Right atrium auricular region (tissue), 2 donors: ENCODE measurements at regions not wholly inside any gene's neighbourhood (a gene's known extent, or its start where the extent isn't known, plus 50 kb on each side); places are given as distances from the start of the nearest gene placed in this dataset.
"Not testable (repeated sequence)": the region's sequence is repeated elsewhere in the genome, so short reads cannot be mapped to it uniquely, and the experiment has no call there.

Experiments
- DNase-seq: peaks from one replicate; pipeline ENCODE4 v3.0.0-alpha.2; 2019; ENCODE audit warnings: low spot score
- H3K27ac ChIP-seq, 2 donors: fragments of 200-600 bp; sonication (generic); 1 replicate in 1 of 2; 2 replicates in 1 of 2; pipeline ENCODE4 v1.5.1; 2016 to 2019
- H3K27me3 ChIP-seq, 2 donors: fragments of 200-600 bp; sonication (generic); one replicate each; pipeline versions ENCODE4 v1.5.1 to v1.6.0; 2017 to 2019
- H3K36me3 ChIP-seq: fragments of 200-600 bp; sonication (generic); one replicate; pipeline ENCODE4 v1.5.1; 2016
- H3K4me1 ChIP-seq, 2 donors: fragments of 200-600 bp; sonication (generic); one replicate each; pipeline versions ENCODE4 v1.5.1 to v1.6.0; 2017 to 2019
- H3K4me3 ChIP-seq, 2 donors: fragments of 200-600 bp; sonication (generic); 1 replicate in 1 of 2; 2 replicates in 1 of 2; pipeline ENCODE4 v1.5.1; 2017 to 2019; ENCODE audit warnings: mild to moderate bottlenecking in 1 of 2, moderate library complexity in 1 of 2
- H3K9me3 ChIP-seq, 2 donors: fragments of 200-600 bp; sonication (generic); one replicate each; pipeline ENCODE4 v1.5.1; 2019
- CTCF ChIP-seq, 2 donors: fragments of 200-600 bp; sonication (generic); IDR thresholded peaks; one replicate each; pipeline ENCODE4 v1.5.1; 2019; ENCODE audit warnings: antibody characterized with exemption in 2 of 2

GRCh38 chr10:52387744-52388143, 73.7 kb downstream of the DKK1 start:
- Histone ChIP-seq H3K9me3 (no peaks in the 10 kb centered on the region), H3K4me3 (no peak overlapping the region), H3K27me3 (no peaks in the 10 kb centered on the region), H3K36me3 (no peaks in the 10 kb centered on the region), H3K4me1 (no peaks in the 10 kb centered on the region), H3K27ac (no peak overlapping the region)
- TF ChIP-seq CTCF (IDR thresholded peaks at IDR 0.05) = no peak
- DNase-seq = no peak

- Histone ChIP-seq H3K36me3 (no peaks in the 10 kb centered on the region), H3K4me1 (no peaks in the 10 kb centered on the region), H3K4me3 (no peak overlapping the region), H3K27ac (no peak overlapping the region), H3K9me3 (no peaks in the 10 kb centered on the region), H3K27me3 (no peaks in the 10 kb centered on the region)
- DNase-seq = no peak
- TF ChIP-seq CTCF (IDR thresholded peaks at IDR 0.05) = no peak
Measured at GRCh38 chr10:52390388-52390787, 76.3 kb downstream of the DKK1 start.

- no peak for DNase-seq
- Histone ChIP-seq H3K4me3 (no peak overlapping the region), H3K9me3 (no peaks in the 10 kb centered on the region), H3K27me3 (no peaks in the 10 kb centered on the region), H3K4me1 (no peaks in the 10 kb centered on the region), H3K36me3 (no peaks in the 10 kb centered on the region), H3K27ac (no peak overlapping the region)
- TF ChIP-seq CTCF (IDR thresholded peaks at IDR 0.05) = no peak
Measured at GRCh38 chr10:52391927-52392602, 78.0 kb downstream of the DKK1 start.

GRCh38 chr10:52394246-52394645, 80.2 kb downstream of the DKK1 start:
- H3K36me3 ChIP-seq = no peaks in the 10 kb centered on the region
- H3K4me3 ChIP-seq = no peak overlapping the region
- TF ChIP-seq CTCF (IDR thresholded peaks at IDR 0.05) = no peak
- DNase-seq = no peak
- no peaks in the 10 kb centered on the region for H3K9me3 ChIP-seq
- no peaks in the 10 kb centered on the region for H3K27me3 ChIP-seq
- no peaks in the 10 kb centered on the region for H3K4me1 ChIP-seq
- H3K27ac ChIP-seq = no peak overlapping the region

GRCh38 chr10:52400562-52400961, 86.5 kb downstream of the DKK1 start:
- no peaks in the 10 kb centered on the region for H3K27me3 ChIP-seq
- TF ChIP-seq CTCF (IDR thresholded peaks at IDR 0.05) = no peak
- H3K9me3 ChIP-seq = peaks cover 0 to 17% of the 10 kb centered on the region in 2 donors
- no peak for DNase-seq
- no peaks in the 10 kb centered on the region for H3K4me1 ChIP-seq
- no peak overlapping the region for H3K4me3 ChIP-seq
- H3K36me3 ChIP-seq = no peaks in the 10 kb centered on the region
- H3K27ac ChIP-seq = no peak overlapping the region

- H3K27me3 ChIP-seq, H3K4me3 ChIP-seq, H3K27ac ChIP-seq, H3K36me3 ChIP-seq, DNase-seq, H3K4me1 ChIP-seq: not testable (repeated sequence)
- peaks cover 0 to 17% of the 10 kb centered on the region in 2 donors for H3K9me3 ChIP-seq
Measured at GRCh38 chr10:52403801-52404200, 89.7 kb downstream of the DKK1 start.
